LHCN-M2 (cell line): ENCODE measurements at regions not wholly inside any gene's neighbourhood (a gene's known extent, or its start where the extent isn't known, plus 50 kb on each side); places are given as distances from the start of the nearest gene placed in this dataset.
"Not testable (repeated sequence)": the region's sequence is repeated elsewhere in the genome, so short reads cannot be mapped to it uniquely, and the experiment has no call there.

Experiments
- DNase-seq: peaks from one replicate; pipeline ENCODE4 v3.0.0-alpha.2; 2012; ENCODE audit warnings: low read depth

GRCh38 chr18:79595876-79596374 is 83.7 kb upstream of the CTDP1 start:
- DNase-seq = no peak

GRCh38 chr18:79596446-79597175 is 83.0 kb upstream of the CTDP1 start:
- no peak for DNase-seq

GRCh38 chr18:79597176-79597830 is 82.3 kb upstream of the CTDP1 start:
- no peak for DNase-seq

GRCh38 chr18:79597831-79598632 is 81.6 kb upstream of the CTDP1 start:
- no peak for DNase-seq

DNA sequence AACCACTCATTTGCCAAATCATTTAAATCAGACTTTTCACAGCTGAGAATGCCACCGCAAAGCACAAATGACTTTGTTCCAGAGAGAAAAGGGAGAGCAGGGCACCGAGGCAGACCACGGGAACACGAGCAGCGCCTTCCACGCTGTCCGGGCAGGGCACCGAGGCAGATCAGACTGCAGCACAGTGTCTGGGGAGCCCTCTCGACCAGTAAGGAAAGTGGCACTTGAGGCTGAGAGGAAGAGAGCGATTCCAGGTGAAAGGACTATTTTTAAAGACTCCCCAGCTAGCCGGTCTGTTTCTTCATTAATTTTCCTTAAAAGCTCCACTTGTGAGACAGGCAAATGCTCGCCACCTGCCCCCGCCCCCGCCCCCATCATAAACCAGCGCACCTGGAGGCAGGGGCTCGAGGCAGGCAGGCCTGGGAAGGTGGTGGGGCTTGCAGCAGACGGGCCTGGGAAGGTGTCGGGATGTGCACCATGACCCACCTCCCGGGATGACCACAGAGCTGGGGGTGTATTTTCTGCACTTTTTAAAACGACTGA is 80.9 kb upstream of the CTDP1 start:
- DNase-seq = no peak

DNA sequence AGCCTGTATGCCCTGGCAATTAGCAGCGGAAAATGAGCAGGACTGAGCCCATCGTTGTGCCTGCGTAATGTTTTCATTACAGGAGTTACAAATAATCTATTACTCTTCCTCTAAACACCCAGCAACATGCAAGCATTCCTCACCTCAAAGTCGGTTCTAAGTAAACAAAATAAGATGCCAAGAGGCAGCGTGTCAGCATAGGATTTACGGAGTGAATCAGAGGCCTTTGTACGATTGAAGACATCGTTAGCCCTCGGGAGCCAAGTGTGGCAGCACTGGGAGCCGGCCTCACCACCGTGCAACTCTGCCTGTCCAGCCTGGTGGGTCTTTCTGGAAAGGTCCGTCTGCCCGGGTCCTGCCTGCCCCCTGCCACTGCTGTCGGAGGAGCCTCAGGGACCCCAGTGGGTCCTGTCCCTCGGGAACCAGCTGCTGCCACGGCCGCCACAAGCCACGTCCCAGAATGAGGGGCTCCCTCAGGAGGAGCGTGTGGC is 80.1 kb upstream of the CTDP1 start:
- peak; percentile 50 for DNase-seq

DNA sequence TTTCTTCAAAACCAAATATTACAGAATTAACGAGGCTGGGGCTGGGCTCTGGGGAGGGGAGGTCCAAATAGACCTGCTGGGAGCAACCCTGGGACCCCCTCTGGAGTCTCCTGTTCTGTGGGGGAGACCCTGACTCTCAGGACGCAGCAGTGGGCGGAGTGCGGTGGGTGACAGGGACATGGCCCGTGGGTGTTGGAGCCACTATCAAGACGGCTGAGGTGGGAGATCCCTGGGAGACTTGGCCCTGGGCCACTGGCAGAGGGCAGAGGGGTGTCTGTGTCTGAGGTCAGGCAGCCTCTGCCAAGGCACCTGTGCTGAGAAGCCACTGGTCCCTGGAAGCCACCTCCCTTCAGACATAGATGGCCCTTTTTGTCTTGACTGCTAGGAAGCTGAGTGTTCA is 79.5 kb upstream of the CTDP1 start:
- no peak for DNase-seq

GRCh38 chr18:79600596-79600995 is 79.0 kb upstream of the CTDP1 start:
- no peak for DNase-seq

GRCh38 chr18:79601234-79601633 is 78.4 kb upstream of the CTDP1 start:
- no peak for DNase-seq

- no peak for DNase-seq
These were observed 76.0 kb upstream of the CTDP1 start for GRCh38 chr18:79603321-79604204.

- no peak for DNase-seq
These were observed 75.2 kb upstream of the CTDP1 start for GRCh38 chr18:79604205-79604912.

GRCh38 chr18:79604913-79605880 is 74.4 kb upstream of the CTDP1 start:
- no peak for DNase-seq

DNA sequence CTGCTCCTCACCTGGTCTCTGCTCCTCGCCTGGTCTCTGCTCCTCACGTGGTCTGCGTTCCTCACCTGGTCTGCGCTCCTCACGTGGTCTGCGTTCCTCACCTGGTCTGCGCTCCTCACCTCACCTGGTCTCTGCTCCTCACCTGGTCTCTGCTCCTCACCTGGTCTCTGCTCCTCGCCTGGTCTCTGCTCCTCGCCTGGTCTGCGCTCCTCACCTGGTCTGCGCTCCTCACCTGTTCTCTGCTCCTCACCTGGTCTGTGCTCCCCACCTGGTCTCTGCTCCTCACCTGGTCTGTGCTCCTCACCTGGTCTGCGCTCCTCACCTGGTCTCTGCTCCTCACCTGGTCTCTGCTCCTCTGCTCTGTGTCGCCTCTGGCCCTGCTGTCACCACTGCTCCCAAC is 73.5 kb upstream of the CTDP1 start:
- not testable (repeated sequence) for DNase-seq

DNA sequence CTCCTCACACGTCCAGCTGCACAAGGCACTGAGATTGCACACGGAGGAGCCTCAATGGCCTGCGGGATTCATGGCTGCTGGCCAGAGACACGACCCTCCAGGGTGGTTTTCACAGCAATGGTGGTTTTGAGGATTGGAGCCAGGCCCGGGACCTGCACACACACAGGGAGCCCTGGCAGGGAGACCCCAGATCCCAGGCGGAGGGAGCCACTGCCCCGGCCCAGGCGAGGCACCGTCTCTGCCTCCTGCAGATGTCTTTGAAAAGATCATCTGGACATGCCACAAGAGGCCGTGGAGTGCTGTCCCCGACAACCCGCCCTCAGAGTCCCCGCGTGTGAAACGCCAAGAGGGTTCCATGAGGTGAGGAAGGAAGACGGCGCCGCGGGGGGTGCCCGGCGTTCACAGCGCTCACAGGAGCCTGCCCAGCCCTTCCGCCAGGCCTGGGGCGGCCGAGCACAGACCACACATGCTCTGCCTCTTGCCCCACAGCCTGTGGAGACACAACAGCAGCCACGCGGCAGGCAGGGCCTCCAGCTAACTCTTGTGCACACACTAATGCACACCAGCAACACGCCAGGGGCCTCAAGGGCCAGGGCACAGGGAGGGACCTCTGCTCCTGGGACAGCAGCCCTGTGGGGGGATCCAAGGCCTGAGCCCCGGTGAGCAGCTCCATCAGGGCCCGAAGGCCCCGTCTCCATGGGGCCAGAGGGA is 72.8 kb upstream of the CTDP1 start:
- no peak for DNase-seq

DNA sequence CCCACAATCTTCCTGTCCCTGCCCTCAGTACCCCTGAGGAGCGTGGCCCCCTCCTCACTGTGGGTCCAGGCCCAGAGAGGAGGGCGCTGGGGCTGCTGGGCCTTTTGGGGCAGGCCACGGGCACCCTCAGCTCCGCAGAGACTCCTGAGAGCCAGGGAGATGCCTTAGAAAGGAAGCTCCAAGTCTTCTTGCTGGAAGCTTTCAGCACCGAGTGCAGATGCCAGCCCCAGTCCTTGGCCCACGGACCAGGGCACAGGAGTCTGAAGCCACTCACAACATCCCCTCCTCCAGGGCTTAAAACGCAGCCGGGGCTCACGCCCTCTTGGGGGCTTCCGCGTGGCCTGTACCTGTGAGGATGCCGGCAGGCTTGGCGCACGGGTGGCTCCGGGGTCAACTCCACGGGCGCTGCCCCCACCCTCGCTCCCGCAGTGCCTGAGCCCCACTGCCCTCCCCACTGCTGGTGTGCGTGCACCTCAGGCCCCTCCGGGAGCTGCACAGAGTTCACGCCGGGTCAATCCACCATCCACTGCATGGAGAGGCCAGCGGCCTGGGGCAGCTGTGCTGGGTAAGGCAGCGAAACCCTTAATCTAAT is 72.1 kb upstream of the CTDP1 start:
- no peak for DNase-seq

GRCh38 chr18:79608069-79608468 is 71.5 kb upstream of the CTDP1 start:
- no peak for DNase-seq

GRCh38 chr18:79608535-79608934 is 71.1 kb upstream of the CTDP1 start:
- DNase-seq = no peak

- DNase-seq = no peak
These were observed 70.6 kb upstream of the CTDP1 start for GRCh38 chr18:79608999-79609461.
